ENCODE measurements at regions not wholly inside any gene's neighbourhood (a gene's known extent, or its start where the extent isn't known, plus 50 kb on each side); places are given as distances from the start of the nearest gene placed in this dataset.
"Not testable (repeated sequence)": the region's sequence is repeated elsewhere in the genome, so short reads cannot be mapped to it uniquely, and the experiment has no call there.

DNA sequence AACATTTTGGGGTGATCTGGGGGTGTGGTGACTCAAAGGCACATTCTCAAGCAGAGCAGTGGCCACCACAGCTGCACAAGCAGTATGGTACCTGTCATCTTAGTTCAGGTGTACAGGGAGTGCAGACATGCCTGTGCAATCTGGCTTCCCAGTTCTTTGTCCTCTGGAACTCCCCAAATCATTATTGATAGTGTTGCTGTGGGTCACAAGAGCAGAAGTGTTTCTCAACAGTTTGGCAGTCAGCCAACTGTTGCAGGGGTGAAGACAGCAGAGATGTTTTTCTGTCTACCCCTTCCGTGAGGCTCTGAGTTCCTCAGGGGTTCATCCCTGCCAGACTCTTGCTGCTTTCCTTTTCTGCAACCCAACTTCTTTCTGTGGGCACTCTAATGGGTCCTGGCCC, 206.5 kb upstream of the ZSWIM2 start:
- no peak for DNase-seq

DNA sequence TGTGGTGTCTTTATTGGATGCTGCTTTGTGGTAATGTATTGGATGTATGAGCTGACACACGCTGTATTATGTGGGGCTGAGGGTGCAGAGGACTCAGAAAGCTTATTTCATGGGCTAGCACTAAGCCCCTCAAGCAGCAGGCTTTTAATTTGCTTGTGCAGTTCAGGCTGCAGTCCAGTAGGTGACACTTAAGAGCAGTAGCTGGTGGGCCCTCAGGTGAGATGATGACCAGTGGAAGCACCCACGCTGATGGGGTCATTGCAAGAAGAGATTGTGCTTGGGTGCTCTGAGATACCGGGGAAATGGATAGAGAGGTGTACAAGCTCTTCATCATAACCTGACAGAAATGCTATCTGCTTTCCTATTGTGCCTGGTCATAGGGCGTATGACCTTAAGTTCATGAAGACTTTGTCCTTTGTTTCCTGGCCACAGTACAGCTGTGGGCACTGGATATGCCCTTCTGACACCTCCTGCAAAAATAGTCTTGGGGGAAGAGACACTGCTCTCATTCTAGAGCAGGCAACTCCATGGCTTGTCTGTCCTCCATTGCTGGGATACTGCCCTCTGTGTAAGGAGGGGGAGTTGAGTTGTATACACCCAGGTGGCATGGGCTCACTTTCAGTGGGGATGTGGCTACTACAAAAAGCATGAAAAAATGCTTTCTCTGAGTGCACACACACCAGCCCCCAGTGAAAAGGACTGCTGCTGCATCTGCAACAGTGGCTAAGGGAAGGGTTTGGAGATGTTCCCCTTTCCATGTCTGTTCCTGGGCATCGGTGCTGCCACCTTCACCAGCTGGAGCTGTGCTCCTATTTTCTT, 205.7 kb upstream of the ZSWIM2 start:
- no peak for DNase-seq

DNA sequence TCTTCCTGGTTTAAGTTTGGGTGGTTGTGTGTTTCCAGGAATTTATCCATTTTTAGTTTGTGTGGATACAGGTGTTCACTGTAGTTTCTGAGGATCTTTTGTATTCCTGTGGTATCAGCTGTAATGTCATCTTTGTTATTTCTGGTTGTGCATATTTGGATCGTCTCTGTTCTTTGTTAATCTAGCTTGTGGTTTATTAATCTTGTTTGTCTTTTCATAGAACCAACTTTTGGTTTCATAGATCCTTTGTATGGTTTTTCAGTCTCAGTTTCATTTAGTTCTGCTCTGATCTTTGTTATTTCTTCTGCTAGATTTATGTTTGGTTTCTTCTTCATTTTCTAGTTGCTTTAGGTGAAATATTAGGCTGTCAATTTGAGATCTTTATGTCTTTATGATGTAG, 202.4 kb upstream of the ZSWIM2 start:
- DNase-seq = no peak

DNA sequence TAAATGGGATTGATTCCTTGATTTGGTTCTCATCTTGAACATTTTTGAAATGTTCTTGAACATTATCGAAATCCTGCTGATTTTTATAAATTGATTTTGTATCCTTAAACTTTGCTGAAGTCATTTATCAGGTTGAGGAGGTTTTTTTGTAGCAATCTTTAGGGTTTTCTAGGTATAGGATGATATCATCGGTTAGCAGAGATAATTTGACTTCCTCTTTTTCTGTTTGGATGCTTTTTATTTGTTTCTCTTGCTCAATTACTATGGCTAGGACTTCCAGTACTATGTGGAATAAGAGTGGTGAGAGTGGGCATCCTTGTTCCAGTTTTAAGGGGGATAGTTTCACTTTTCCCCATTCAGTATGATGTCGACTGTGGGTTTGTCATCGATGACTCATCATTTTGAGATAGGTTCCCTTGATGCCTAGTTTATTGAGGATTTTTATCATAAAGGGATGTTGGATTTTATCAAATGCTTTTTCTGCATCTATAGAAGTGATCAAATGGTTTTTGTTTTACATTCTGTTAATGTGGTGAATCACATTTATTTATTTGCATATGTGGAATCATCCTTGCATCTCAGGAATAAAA, 201.5 kb upstream of the ZSWIM2 start:
- DNase-seq = no peak

GRCh38 chr2:187037310-187037709, 188.3 kb upstream of the ZSWIM2 start:
- DNase-seq = no peak

- no peak for DNase-seq
Observed at GRCh38 chr2:187034434-187034833, 185.5 kb upstream of the ZSWIM2 start.

GRCh38 chr2:187024739-187025138, 175.8 kb upstream of the ZSWIM2 start:
- no peak for DNase-seq

DNA sequence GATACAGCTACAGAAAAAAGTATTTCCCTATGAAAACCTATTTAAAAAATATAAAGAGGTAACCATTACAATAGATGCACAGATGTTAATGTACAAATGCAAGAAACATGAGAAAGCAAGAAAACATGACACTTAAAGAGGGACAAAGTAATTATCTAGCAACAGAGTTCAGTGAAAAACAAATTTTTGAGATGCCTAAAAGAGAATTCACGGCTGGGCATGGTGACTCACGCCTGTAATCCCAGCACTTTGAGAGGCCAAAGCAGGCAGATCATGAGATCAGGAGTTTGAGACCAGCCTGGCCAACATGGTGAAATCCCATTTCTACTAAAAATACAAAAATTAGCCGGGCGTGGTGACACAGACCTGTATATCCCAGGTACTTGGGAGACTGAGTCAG, 175.0 kb upstream of the ZSWIM2 start:
- DNase-seq = not testable (repeated sequence)

GRCh38 chr2:187017438-187017837, 168.5 kb upstream of the ZSWIM2 start:
- DNase-seq = no peak

DNA sequence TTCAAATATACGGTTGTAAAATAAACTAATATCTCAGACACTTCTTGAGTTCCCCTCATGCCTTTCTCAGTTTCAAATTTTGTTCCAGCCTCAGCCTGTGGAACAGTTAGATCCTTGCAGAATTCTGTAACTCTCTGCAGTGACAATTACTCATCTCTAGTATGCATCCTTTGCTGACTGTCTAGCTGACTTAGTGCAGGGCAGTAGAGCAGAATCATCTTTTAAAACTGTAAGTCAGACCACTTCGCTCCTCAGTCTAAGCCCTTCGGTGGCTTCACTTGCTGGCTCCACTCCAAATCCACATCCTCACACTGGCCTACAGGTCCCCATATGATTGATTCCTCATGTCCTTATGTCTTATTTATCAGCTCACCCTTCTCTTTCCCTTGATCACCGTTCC, 164.1 kb upstream of the ZSWIM2 start:
- no peak for DNase-seq

- DNase-seq = no peak
Observed at GRCh38 chr2:187011206-187011832, 162.3 kb upstream of the ZSWIM2 start.

DNA sequence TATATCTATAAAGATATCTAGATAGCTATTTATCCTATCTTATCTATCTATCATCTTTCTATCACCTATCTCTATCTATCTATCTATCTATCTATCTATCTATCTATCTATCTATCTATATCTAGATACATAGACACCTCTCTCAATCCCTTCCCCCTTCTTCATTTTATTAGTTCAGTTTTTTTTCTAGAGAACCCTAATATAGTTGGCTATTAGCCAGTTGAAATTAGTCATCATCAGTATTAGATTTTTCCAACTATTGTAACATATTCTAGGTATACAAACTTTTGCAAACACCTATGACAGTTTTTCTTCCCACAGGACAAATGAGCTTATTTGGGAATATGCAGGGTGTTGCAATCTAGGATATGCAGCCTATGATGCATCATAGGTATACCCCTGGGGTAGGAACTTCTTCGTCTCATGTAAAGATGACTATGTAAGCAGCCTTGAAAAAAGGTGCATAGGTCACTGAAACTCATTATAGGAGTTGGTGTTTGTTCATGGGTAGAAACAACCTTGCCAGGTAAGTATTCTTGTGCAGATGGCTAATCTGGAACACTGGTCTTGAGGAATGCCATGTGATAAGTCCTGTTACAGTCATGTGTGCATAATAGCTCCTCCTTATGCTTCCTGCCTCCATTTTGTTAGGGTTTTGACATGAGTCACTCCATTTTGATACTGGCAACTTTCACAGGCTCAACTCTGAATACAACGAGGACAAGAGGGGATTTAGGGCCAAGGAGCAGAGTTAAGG, 160.7 kb upstream of the ZSWIM2 start:
- no peak for DNase-seq

DNA sequence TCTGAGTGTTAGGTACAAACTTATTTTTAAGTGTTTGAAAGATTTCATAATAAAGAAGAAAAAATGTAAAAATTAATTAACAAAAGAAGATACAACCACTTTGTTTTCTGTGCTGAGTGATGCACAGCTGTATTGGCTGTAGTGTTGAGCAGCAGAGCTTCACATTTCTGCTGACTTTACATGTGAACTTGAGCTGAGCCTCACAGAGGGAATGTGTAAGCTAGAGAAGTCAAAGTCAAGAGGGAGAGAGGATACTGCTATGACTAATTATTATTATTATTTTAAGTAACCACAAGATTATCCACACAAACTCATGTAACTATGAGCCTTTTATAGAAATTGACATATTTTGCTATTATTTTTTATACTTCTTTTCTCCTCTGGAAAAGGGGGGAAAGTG, 159.1 kb upstream of the ZSWIM2 start:
- no peak for DNase-seq

- DNase-seq = no peak
Observed at GRCh38 chr2:187003611-187004010, 154.6 kb upstream of the ZSWIM2 start.

- no peak for DNase-seq
Observed at GRCh38 chr2:187003038-187003554, 154.1 kb upstream of the ZSWIM2 start.

- DNase-seq = no peak
Observed at GRCh38 chr2:187002242-187002641, 153.3 kb upstream of the ZSWIM2 start.

DNA sequence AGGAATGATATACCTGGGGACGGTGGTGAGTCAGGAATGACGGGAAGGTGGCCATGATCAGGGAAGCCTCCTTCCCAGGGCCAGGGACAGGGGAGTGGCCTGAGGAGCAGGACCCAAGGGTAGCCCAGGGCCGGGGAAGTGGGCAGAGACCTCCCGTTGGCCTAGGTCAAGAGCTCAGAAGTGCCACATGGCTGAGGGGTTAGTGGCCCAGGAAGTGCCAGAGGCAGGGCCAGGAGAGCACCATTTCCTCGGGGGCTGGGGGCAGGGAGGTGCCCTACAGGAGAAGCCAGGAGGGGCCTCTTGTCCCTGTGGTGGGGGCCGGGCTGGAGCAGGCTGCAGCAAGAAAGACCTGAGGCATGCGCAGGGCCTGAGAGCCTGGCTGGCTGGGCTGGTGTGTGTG, 152.3 kb upstream of the ZSWIM2 start:
- no peak for DNase-seq

DNA sequence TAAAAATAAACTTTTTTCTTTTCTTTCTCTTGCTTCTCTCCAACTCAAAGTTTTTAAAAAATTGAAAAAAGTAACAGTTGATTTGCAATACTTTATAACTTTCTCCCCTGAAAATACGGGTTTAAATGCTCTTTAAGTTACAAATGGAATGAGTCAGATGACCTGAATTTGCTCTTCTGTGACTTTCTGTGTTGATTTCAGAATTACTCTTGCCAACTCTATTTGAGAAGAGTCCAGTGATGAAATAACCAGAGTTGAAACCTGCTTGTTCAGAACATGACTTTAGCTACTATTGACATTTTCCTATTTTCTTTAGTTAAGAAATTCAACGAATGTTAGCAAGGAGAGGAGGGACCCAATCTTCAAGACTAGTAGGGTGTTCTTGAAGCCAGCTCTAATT, 146.1 kb upstream of the ZSWIM2 start:
- no peak for DNase-seq

- no peak for DNase-seq
Observed at GRCh38 chr2:186992597-186992996, 143.6 kb upstream of the ZSWIM2 start.

- no peak for DNase-seq
Observed at GRCh38 chr2:186991766-186992417, 142.9 kb upstream of the ZSWIM2 start.

- no peak for DNase-seq
Observed at GRCh38 chr2:186984966-186985365, 136.0 kb upstream of the ZSWIM2 start.

DNA sequence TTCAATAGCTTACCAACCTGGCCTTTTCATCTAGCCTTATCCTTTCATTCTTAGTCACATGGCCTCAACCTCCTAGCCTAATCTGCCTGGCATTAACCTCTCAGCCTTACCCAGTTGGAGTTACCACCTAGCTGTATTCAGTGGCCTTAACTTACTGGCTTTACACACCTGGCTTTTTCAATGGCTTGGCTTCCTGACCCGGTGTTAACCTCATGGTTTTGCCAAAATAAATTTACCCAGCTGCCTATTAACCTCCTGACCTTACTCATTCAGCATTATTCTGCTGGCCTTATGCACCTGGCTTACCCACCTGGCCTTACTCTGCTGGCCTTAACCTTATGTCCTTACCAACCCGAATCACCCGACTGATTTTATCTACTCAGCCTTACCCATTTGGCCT, 135.5 kb upstream of the ZSWIM2 start:
- no peak for DNase-seq
